Globus pallidus (tissue), 1 donor: ENCODE measurements at regions not wholly inside any gene's neighbourhood (a gene's known extent, or its start where the extent isn't known, plus 50 kb on each side); places are given as distances from the start of the nearest gene placed in this dataset.

ENCODE experiments used
- DNase-seq: peaks from one replicate; pipeline ENCODE4 v3.0.0-alpha.2; 2015; ENCODE audit warnings: low spot score

DNA sequence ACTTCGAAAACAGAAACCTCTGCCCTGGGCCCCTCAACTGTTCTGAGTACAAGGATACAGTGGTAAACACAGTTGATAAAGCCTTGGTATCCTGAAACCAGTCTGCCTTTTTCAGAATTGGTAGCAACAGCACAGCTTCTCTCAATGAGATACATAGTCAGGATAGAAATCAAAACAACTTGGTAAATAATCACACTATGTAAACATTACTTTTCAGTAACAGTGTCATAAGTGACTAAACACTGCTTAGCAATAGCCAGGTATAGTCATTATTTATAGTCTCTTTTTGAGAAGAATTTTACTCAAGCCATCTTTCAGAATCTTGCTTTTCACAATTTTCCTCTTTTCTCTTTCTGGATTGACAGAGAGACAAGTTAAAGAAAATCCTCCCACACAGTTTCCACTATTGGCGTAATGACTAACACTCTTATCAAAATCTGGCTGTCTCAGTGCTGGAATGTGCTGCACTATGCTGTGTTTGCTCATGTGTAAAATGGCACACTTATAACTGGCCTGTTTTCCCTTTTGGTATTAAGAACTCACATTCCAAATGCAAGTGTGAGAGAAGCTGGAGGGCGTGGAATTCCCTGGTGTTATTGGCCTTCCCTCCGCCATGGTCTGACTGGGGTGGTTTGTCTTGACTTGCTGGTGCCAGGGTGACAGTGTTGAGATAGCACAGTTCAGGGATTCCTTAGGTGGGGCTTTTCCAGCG lies 368.8 kb downstream of the TDRD3 start:
- DNase-seq: no peak

DNA sequence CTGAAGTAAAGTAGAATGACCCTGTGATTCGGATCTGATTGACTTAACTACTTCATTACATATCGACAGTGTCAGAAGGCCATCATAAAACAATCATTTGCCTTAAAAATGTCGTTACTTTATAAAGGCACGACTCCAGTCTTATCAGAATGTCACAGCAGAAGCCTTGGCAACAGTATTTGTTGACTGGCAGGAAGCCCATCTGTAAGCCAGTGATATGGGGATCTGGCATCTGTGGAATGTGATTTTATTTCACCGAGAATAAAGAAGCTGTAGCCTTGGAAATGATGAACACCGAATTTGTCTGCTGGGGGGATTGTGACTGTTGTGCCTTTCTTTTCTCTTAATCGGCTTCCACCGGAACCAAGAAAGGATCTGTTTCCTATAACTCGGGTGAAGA lies 362.5 kb downstream of the TDRD3 start:
- no peak for DNase-seq

- no peak for DNase-seq
These were observed 361.6 kb downstream of the TDRD3 start for GRCh38 chr13:60758637-60759036.

DNA sequence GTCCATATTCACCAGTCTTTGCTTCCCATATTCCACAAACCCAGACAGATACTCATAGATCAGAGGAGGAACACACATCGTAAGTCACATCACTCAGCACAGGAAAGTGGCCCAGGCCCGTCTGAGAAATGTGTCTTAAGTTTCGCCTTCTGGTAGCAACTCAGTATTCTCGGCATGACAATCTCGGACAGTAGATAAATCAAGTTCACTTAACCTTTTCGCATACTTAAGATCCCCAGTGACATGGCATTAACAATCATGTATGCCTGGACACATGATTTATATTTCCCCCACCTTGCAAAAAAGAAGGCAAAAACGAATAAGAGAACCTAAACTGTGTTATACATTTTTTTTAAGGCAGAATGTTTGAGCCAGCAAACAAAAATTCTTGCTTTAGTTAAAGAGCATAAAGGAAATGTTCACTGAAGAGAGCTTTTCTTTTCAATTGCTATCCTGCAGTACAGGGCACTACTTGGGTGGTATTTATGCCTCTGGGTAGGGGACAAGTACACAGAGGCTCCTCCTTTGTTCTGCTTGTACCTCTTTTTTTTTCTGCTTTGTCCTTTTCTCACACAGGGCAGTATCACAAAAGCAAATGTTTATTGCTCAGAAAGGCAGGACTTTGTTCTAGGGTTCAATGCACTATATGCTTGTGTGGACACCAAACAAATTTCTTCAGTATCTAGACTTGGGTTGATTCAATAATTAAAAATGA lies 360.6 kb downstream of the TDRD3 start:
- DNase-seq: no peak

GRCh38 chr13:60756306-60756705 lies 359.3 kb downstream of the TDRD3 start:
- DNase-seq: no peak

DNA sequence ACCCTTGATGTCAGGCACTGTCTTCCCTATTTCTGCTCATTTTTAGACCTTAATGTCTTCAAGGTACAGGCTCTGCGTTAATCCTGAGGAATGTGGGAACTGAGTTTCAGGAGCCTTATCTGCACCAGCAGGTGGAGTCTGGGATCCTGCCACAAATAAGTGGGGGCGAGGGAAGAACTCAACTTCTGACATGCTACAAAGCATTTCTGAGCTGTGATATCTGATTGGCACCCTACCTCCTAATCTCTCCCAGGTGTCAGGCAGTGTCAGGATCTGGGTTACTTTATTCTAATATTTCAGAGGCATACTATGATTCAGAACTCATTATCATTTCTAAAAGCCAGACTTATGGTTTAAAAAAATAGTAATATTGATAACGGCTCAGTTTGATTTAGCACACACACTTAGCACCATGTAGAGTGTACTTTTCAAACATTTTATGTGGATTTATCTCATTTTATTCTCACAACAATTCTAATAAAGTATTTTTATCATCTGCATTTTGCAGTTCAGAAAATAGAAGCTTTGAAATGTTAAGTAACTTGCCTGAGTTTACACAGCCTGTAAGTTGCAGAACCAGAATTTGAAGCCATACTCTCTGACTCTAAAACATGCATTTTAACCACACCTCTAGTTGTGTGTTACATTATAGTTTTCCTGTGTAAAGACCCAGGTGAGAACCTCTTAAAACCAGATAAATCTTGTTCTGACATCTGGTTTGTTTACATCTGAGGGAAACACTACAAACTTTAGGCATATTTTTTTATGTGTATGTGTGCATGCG lies 358.6 kb downstream of the TDRD3 start:
- DNase-seq: no peak

- DNase-seq: no peak
These were observed 357.4 kb downstream of the TDRD3 start for GRCh38 chr13:60754211-60755090.

GRCh38 chr13:60753641-60754040 lies 356.6 kb downstream of the TDRD3 start:
- no peak for DNase-seq

DNA sequence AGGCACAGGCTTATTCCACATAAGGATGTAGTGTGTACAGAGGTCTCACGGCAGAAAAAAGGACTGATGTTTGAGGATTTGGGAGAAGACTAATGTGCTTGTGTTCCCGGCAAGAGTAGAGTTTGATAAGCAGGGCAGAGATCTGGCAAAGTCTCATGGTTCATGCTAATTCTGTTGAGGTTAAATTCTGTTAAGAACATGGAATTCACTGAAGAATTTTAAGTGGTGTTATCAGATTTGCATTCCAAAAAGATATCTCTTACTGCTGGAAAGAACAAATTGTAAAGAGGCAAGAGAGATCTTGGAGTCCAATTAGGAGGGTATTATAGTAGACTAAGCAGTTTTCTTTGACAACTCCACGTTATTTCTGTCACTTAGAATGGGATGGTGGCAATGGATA lies 348.3 kb downstream of the TDRD3 start:
- no peak for DNase-seq

DNA sequence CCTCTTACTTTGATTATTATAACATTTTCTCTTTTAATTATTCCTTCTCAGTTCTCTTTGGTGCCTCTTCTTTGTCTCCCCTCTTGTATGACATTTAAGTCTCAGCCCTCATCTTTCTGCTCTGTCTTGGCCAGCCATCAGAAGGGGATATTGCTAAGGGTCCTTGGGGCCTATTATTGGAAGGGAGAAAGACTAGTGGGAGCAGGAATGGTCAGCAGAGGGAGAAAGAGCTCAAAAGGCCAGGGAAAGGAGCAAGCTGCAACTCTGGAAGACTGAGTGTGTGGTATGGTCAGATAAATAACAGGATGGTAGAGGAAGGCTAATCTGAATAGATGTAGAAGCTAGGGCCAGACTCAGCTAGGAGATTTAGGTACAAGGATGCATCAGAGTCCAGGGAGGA lies 336.9 kb downstream of the TDRD3 start:
- no peak for DNase-seq

DNA sequence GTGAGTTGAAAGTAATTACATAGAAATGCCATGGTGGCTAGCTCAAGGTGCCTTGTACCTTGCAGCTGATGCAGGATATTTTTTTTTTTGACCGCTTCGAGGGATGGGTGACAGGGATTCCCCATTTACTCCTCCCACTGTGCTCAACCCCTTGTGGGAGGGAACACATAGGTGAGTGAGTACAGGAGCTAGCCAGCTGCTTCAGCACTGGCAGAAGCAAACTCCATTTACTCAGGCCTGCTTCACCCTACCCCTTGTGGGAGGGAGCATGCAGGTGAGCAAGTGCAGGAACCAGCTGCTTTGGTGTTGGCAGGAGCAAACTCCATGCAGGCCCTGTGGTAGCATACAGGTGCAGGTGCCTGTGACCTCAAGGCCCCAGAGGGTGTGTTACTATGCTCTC lies 330.1 kb downstream of the TDRD3 start:
- no peak for DNase-seq

- no peak for DNase-seq
These were observed 324.0 kb downstream of the TDRD3 start for GRCh38 chr13:60721063-60721462.

DNA sequence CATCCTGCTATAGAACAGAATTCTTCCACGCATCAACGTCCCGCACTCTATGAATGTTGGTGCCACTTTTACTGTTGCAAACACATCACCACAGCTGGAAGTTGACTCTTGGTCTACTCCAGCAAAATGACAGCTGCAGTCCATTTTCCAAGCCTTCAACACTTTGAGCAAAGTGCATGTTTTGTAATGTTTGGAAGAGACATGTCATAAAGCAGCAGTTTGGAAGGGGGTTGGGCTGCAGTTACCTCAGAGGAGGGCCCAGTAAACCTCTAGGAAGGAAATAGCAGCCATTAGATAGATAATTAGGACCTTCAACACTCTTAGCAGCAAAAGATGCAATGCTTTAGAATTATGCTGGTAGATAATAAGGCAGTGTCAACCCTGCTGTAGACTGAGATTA lies 323.6 kb downstream of the TDRD3 start:
- no peak for DNase-seq

- DNase-seq: no peak
These were observed 319.3 kb downstream of the TDRD3 start for GRCh38 chr13:60716313-60716712.

- DNase-seq: no peak
These were observed 310.9 kb downstream of the TDRD3 start for GRCh38 chr13:60707878-60708277.

DNA sequence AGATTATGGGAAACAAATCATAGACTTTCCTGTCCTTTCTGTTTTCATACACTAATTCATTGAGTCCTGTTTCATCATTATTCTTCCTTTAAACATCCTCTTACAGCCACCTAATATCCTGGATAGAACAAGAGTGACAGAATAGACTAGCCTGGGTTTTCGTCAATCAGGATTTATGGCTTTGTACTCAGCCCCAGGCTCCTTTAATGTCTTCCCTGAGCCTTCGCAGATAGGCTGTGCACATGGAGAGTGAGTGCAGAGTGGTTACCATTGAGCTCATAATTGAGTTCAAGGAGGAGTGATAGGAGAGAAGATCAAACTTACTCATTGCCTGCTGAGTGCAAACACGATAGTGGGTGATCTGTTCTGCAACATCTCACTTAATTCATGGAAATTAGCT lies 304.9 kb downstream of the TDRD3 start:
- DNase-seq: no peak

DNA sequence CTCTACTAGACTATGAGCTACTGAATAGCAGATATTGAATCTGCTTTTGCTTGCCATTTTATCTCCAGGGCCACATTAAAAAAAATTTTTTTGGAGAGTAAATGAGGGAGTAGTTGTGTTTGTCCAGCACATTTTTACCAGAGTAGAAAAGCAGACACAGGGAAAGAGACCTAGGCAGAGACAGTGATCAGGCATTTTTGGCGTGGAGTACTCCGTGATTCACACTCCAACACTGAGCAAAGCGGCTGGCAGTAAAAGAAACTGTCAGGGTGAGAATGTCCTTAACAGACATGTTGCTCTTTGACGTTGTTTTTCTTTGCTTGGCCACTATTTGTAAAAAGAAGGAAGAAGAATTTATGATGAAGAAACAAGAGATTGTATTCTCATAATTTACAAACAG lies 304.0 kb downstream of the TDRD3 start:
- no peak for DNase-seq

GRCh38 chr13:60699636-60700035 lies 302.6 kb downstream of the TDRD3 start:
- no peak for DNase-seq

DNA sequence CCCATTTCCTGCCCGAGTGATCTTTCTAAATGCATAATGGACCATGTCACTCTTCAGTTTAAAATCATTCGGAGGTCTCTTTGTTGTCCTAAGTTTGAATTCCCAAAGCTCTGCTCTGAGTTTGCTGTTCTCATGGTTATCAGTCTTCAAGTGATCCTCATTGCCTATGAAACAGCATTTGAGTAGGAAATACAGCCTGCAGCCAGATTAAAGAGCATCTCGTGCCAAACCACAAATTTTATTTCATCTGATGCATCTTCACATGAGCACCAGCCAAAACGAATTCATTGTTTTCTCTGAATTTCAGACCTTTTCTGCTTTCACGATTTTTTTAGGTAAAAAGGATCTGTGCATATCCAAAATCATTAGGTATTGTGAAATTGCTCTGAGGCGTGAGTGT lies 299.6 kb downstream of the TDRD3 start:
- no peak for DNase-seq

- DNase-seq: no peak
These were observed 294.2 kb downstream of the TDRD3 start for GRCh38 chr13:60691268-60691667.

DNA sequence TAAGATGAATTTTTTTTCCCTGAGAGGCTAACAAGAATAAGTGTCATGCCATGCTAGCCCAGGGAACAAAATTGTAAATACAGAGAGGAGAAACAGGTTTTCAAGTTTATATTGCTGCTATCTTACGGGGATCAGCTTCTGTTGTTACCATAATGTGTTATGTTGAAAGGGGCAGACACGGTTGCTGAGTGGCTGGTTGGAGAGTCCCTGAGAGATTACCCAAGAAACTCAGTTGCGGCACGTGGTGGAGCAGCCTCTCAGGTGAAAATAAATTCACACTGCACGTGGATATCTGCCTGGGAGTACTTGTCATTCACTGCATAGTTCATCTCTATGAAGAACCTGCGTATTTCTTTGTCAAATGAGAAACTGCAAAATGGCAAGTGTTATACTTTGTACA lies 293.6 kb downstream of the TDRD3 start:
- no peak for DNase-seq

GRCh38 chr13:60689571-60689970 lies 292.6 kb downstream of the TDRD3 start:
- no peak for DNase-seq
